Panc1 (cell line): ENCODE measurements at regions not wholly inside any gene's neighbourhood (a gene's known extent, or its start where the extent isn't known, plus 50 kb on each side); places are given as distances from the start of the nearest gene placed in this dataset.

Source experiments
- ATAC-seq: fragments of 200-7000 bp; cut with Tn5 transposase; 2 replicates; pipeline ENCODE4 v1.9.1; 2020; ENCODE audit warnings: mild to moderate bottlenecking, moderate library complexity
- BruUV-seq: library from RNA; stranded (reverse); fragments of 400-500 nt; replicated peaks from 2 replicates; lab custom pipeline; 2021; lab: Mats Ljungman, UMichigan
- CTCF ChIA-PET: fragments of 300-600 bp; sonication (Branson Sonifier 250); formaldehyde crosslinking; loops from one replicate; lab custom pipeline; 2022; ENCODE audit warnings: antibody characterized with exemption; lab: Charles Lee
- POLR2A ChIA-PET: fragments of 300-600 bp; sonication (Branson Sonifier 250); formaldehyde crosslinking; loops from one replicate; lab custom pipeline; 2022; ENCODE audit warnings: antibody characterized with exemption; lab: Charles Lee
- DNase-seq: peaks from one replicate; pipeline ENCODE4 v3.0.0-alpha.2; 2010; ENCODE audit warnings: low read depth, low spot score
- H3K27ac ChIP-seq: 2 replicates; pipeline ENCODE4 v1.5.1; 2011; ENCODE audit warnings: mild to moderate bottlenecking, low read length, inconsistent platforms
- H3K27me3 ChIP-seq: fragments of 200-500 bp; sonication (Bioruptor generic); 2 replicates; pipeline ENCODE4 v1.6.0; 2014; ENCODE audit warnings: low read length, inconsistent platforms; ENCODE audit not compliant: control insufficient read depth, insufficient read depth
- H3K36me3 ChIP-seq: fragments of 200-500 bp; sonication (Bioruptor generic); 2 replicates; pipeline ENCODE4 v1.5.1; 2014; ENCODE audit warnings: inconsistent platforms, mild to moderate bottlenecking, low read length, moderate library complexity; ENCODE audit not compliant: control insufficient read depth, insufficient read depth
- H3K4me1 ChIP-seq: 2 replicates; pipeline ENCODE4 v1.5.1; 2011; ENCODE audit warnings: inconsistent platforms, mild to moderate bottlenecking, low read length, moderate library complexity; ENCODE audit not compliant: control insufficient read depth, insufficient read depth
- H3K4me3 ChIP-seq, 2 experiments: 2 replicates each; pipeline ENCODE4 v1.5.1; 2011 to 2012; ENCODE audit warnings: low read depth in 2 of 2, low read length in 2 of 2, mild to moderate bottlenecking in 2 of 2, inconsistent platforms in 1 of 2, moderate library complexity in 1 of 2
- H3K9me3 ChIP-seq: fragments of 200-500 bp; sonication (Bioruptor generic); 2 replicates; pipeline ENCODE4 v1.5.1; 2014; ENCODE audit warnings: low read depth, mild to moderate bottlenecking, inconsistent platforms, low read length, moderate library complexity; ENCODE audit not compliant: control insufficient read depth, insufficient read depth
- POLR2AphosphoS5 ChIP-seq: IDR thresholded peaks from 2 replicates; pipeline ENCODE4 v1.6.1; 2012; ENCODE audit warnings: mild to moderate bottlenecking, low read depth, low read length, moderate library complexity
- SIN3A ChIP-seq: IDR thresholded peaks from 2 replicates; pipeline ENCODE4 v1.6.1; 2012; ENCODE audit warnings: low read depth, mild to moderate bottlenecking, low read length, moderate library complexity, borderline replicate concordance; ENCODE audit not compliant: insufficient read depth
- TCF7L2 ChIP-seq: IDR thresholded peaks from 2 replicates; pipeline ENCODE4 v1.6.1; 2011; ENCODE audit warnings: mild to moderate bottlenecking, low read depth, low read length, inconsistent platforms
- in situ Hi-C: cut with HindIII; loops from 2 replicates; pipeline ENCODE4 v1.10.0; 2016; ENCODE audit warnings: low sequenced_read_pairs, low pct_unique_long_range_greater_than_20kb
- intact Hi-C: fragments of 100-400 bp; cut with micrococcal nuclease; formaldehyde crosslinking; loops from one replicate; pipeline ENCODE4 v1.10.0; 2022; ENCODE audit not compliant: unreplicated experiment
- TF ChIP-seq, protein P1 (sequence below): fragments of 450-650 bp; IDR thresholded peaks from 2 replicates; pipeline ENCODE4 v1.5.1; 2017; ENCODE audit warnings: mild to moderate bottlenecking
- TF ChIP-seq, protein P2 (sequence below), 2 experiments: IDR thresholded peaks; 2 replicates each; pipeline ENCODE4 v1.6.1; 2011 to 2012; ENCODE audit warnings: low read depth in 2 of 2, control low read depth in 1 of 2, low read length in 1 of 2, mild to moderate bottlenecking in 1 of 2, moderate library complexity in 1 of 2; ENCODE audit not compliant: insufficient read depth in 1 of 2

DNA sequence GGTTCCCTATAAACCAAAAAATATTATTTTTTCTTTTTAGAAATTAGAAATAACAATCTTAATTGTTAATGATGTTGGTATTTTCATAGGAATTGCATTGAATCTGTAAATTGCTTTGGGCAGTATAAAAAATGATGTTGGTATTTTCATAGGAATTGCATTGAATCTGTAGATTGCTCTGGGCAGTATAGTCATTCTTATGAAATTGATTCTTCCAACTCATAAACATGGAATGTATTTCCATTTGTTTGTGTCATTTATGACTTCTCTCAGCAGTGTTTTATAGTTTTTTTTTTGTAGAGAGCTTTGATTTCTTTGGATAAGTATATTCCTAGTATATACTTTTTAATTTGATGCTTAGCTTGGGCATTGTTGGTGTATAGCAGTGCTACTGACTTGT is 82.0 kb upstream of the NT5C1B start:
- TF ChIP-seq, protein P1, sequence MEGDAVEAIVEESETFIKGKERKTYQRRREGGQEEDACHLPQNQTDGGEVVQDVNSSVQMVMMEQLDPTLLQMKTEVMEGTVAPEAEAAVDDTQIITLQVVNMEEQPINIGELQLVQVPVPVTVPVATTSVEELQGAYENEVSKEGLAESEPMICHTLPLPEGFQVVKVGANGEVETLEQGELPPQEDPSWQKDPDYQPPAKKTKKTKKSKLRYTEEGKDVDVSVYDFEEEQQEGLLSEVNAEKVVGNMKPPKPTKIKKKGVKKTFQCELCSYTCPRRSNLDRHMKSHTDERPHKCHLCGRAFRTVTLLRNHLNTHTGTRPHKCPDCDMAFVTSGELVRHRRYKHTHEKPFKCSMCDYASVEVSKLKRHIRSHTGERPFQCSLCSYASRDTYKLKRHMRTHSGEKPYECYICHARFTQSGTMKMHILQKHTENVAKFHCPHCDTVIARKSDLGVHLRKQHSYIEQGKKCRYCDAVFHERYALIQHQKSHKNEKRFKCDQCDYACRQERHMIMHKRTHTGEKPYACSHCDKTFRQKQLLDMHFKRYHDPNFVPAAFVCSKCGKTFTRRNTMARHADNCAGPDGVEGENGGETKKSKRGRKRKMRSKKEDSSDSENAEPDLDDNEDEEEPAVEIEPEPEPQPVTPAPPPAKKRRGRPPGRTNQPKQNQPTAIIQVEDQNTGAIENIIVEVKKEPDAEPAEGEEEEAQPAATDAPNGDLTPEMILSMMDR: no peak
- TF ChIP-seq, protein P2, sequence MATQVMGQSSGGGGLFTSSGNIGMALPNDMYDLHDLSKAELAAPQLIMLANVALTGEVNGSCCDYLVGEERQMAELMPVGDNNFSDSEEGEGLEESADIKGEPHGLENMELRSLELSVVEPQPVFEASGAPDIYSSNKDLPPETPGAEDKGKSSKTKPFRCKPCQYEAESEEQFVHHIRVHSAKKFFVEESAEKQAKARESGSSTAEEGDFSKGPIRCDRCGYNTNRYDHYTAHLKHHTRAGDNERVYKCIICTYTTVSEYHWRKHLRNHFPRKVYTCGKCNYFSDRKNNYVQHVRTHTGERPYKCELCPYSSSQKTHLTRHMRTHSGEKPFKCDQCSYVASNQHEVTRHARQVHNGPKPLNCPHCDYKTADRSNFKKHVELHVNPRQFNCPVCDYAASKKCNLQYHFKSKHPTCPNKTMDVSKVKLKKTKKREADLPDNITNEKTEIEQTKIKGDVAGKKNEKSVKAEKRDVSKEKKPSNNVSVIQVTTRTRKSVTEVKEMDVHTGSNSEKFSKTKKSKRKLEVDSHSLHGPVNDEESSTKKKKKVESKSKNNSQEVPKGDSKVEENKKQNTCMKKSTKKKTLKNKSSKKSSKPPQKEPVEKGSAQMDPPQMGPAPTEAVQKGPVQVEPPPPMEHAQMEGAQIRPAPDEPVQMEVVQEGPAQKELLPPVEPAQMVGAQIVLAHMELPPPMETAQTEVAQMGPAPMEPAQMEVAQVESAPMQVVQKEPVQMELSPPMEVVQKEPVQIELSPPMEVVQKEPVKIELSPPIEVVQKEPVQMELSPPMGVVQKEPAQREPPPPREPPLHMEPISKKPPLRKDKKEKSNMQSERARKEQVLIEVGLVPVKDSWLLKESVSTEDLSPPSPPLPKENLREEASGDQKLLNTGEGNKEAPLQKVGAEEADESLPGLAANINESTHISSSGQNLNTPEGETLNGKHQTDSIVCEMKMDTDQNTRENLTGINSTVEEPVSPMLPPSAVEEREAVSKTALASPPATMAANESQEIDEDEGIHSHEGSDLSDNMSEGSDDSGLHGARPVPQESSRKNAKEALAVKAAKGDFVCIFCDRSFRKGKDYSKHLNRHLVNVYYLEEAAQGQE (IDR thresholded peaks at IDR 0.05; ENCODE audit: insufficient read depth in 1 of 2, low read depth in 2 of 2, low read length in 1 of 2): no peak
- no TSS peak for BruUV-seq
- Histone ChIP-seq H3K4me3 (no peak overlapping the region), H3K36me3 (no peaks in the 10 kb centered on the region; the same call in 1 of the 2 replicates), H3K9me3 (0 out of 2 replicates have a peak, but pooled peaks cover 4% of the 10 kb centered on the region), H3K27ac (no peak overlapping the region), H3K27me3 (no peaks in the 10 kb centered on the region), H3K4me1 (no peaks in the 10 kb centered on the region)
- POLR2A ChIA-PET: no interaction called here
- DNase-seq (no peak), ATAC-seq (no peak)
- CTCF ChIA-PET: no interaction called here
- in situ Hi-C loops (no loop called here), intact Hi-C loops (no loop called here)

DNA sequence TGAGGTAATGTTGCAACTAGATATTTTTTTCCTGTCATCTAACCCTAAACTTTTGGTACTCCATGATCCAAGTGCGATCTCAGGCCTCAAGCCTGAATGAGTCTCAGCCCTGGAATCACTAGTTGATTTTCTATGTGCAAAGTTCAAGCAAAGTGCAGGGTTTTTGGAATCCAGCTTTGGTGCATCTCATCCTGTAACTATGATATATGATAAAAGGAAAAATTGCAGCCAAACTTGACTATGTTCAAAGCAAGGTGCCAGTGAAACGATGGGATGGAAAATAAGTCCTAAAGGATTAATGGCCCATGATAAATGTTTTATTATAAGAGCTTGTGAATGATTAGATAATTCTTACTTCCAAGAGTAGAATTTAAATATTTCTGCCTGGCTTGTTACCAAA is 78.9 kb upstream of the NT5C1B start:
- in situ Hi-C loops: no loop called here
- Histone ChIP-seq H3K36me3 (no peaks in the 10 kb centered on the region; the same call in 1 of the 2 replicates), H3K4me3 (no peak overlapping the region), H3K27me3 (no peaks in the 10 kb centered on the region), H3K27ac (no peak overlapping the region), H3K9me3 (no peaks in the 10 kb centered on the region), H3K4me1 (no peaks in the 10 kb centered on the region)
- no TSS peak for BruUV-seq
- ChIA-PET CTCF (no interaction called here), POLR2A (no interaction called here)
- intact Hi-C loops: no loop called here
- ATAC-seq (no peak), DNase-seq (no peak)
- TF ChIP-seq, protein P2 (IDR thresholded peaks at IDR 0.05; ENCODE audit: insufficient read depth in 1 of 2, low read depth in 2 of 2, low read length in 1 of 2): no peak
- TF ChIP-seq POLR2AphosphoS5 (no peak), TCF7L2 (no peak), SIN3A (no peak)
- TF ChIP-seq, protein P1: no peak
